ENCODE measurements at regions not wholly inside any gene's neighbourhood (a gene's known extent, or its start where the extent isn't known, plus 50 kb on each side); places are given as distances from the start of the nearest gene placed in this dataset.

- DNase-seq (ENCODE audit: low spot score) = no peak
These were observed 152.3 kb downstream of the PAX3 start for GRCh38 chr2:222146488-222146887.

GRCh38 chr2:222142027-222142426, 156.8 kb downstream of the PAX3 start:
- no peak for DNase-seq (ENCODE audit: low spot score)

GRCh38 chr2:222136106-222136630, 162.6 kb downstream of the PAX3 start:
- DNase-seq (ENCODE audit: low spot score) = no peak

- no peak for DNase-seq (ENCODE audit: low spot score)
These were observed 164.1 kb downstream of the PAX3 start for GRCh38 chr2:222134654-222135053.

GRCh38 chr2:222133897-222134296, 164.9 kb downstream of the PAX3 start:
- DNase-seq (ENCODE audit: low spot score) = no peak

GRCh38 chr2:222130855-222131254, 167.9 kb downstream of the PAX3 start:
- no peak for DNase-seq (ENCODE audit: low spot score)

- DNase-seq (ENCODE audit: low spot score) = no peak
These were observed 171.1 kb downstream of the PAX3 start for GRCh38 chr2:222127660-222128059.

GRCh38 chr2:222120933-222121332, 177.9 kb downstream of the PAX3 start:
- no peak for DNase-seq (ENCODE audit: low spot score)

GRCh38 chr2:222115296-222115695, 183.5 kb downstream of the PAX3 start:
- DNase-seq (ENCODE audit: low spot score) = no peak

GRCh38 chr2:222108957-222109585, 189.7 kb downstream of the PAX3 start:
- DNase-seq (ENCODE audit: low spot score) = no peak

- no peak for DNase-seq (ENCODE audit: low spot score)
These were observed 190.3 kb downstream of the PAX3 start for GRCh38 chr2:222108497-222108896.

GRCh38 chr2:222105046-222105445, 193.8 kb downstream of the PAX3 start:
- no peak for DNase-seq (ENCODE audit: low spot score)

- no peak for DNase-seq (ENCODE audit: low spot score)
These were observed 196.0 kb downstream of the PAX3 start for GRCh38 chr2:222102575-222103349.

GRCh38 chr2:222100704-222101699, 197.8 kb downstream of the PAX3 start:
- DNase-seq (ENCODE audit: low spot score) = no peak

GRCh38 chr2:222088561-222088960, 210.2 kb downstream of the PAX3 start:
- DNase-seq (ENCODE audit: low spot score) = no peak

GRCh38 chr2:222087998-222088397, 210.8 kb downstream of the PAX3 start:
- DNase-seq (ENCODE audit: low spot score) = no peak

- no peak for DNase-seq (ENCODE audit: low spot score)
These were observed 216.6 kb downstream of the PAX3 start for GRCh38 chr2:222082201-222082600.

- DNase-seq (ENCODE audit: low spot score) = no peak
These were observed 218.7 kb downstream of the PAX3 start for GRCh38 chr2:222080141-222080540.

GRCh38 chr2:222076973-222077690, 221.7 kb downstream of the PAX3 start:
- no peak for DNase-seq (ENCODE audit: low spot score)

- no peak for DNase-seq (ENCODE audit: low spot score)
These were observed 224.1 kb downstream of the PAX3 start for GRCh38 chr2:222074674-222075073.

GRCh38 chr2:222071911-222072310, 226.9 kb downstream of the PAX3 start:
- DNase-seq (ENCODE audit: low spot score) = no peak

GRCh38 chr2:222064286-222064685, 234.5 kb downstream of the PAX3 start:
- no peak for DNase-seq (ENCODE audit: low spot score)
